Nephron progenitor cell (in vitro differentiated cells): ENCODE measurements at regions not wholly inside any gene's neighbourhood (a gene's known extent, or its start where the extent isn't known, plus 50 kb on each side); places are given as distances from the start of the nearest gene placed in this dataset.

Experiments used
- DNase-seq: peaks from one replicate; pipeline ENCODE4 v3.0.0; 2021
- H3K27ac Mint-ChIP-seq: 2 replicates; pipeline ENCODE4 v1.8.0; 2021; ENCODE audit warnings: mild to moderate bottlenecking, moderate library complexity, mixed read lengths
- H3K27me3 Mint-ChIP-seq: 2 replicates; pipeline ENCODE4 v1.8.0; 2021; ENCODE audit warnings: mild to moderate bottlenecking, low read depth, mixed read lengths; ENCODE audit not compliant: poor library complexity
- H3K36me3 Mint-ChIP-seq: 2 replicates; pipeline ENCODE4 v1.8.0; 2021; ENCODE audit warnings: low read depth, mixed read lengths
- H3K4me1 Mint-ChIP-seq: 2 replicates; pipeline ENCODE4 v1.8.0; 2021; ENCODE audit warnings: mixed read lengths
- H3K4me3 Mint-ChIP-seq: 2 replicates; pipeline ENCODE4 v1.8.0; 2021; ENCODE audit warnings: mild to moderate bottlenecking, moderate library complexity, mixed read lengths
- H3K9me3 Mint-ChIP-seq: 2 replicates; pipeline ENCODE4 v1.8.0; 2021; ENCODE audit warnings: mild to moderate bottlenecking, moderate library complexity, mixed read lengths
- TF ChIP-seq, protein P1 (sequence below): fragments of 200-600 bp; sonication (generic); IDR thresholded peaks from 2 replicates; pipeline ENCODE4 v1.5.0; 2021; ENCODE audit warnings: antibody characterized with exemption

DNA sequence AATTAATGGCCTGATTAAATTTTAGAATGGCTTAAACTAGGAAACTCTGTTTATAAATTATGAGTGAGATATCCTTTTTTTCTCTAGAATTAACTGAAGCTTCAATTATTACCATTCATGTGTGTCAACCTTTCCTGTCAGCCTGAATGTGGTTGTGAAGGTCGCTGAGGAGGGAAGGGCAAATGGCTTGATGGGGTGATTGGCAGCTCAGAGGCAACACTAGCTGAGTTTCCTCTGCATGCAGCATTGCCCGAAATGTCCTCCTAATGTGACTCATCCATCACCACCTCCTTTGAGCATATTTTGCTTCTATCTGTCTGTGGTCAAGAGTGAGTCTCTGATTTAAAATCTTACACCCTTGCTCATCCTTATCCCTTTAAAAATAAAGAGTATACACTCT is 281.9 kb downstream of the TENT4A start:
- TF ChIP-seq, protein P1, sequence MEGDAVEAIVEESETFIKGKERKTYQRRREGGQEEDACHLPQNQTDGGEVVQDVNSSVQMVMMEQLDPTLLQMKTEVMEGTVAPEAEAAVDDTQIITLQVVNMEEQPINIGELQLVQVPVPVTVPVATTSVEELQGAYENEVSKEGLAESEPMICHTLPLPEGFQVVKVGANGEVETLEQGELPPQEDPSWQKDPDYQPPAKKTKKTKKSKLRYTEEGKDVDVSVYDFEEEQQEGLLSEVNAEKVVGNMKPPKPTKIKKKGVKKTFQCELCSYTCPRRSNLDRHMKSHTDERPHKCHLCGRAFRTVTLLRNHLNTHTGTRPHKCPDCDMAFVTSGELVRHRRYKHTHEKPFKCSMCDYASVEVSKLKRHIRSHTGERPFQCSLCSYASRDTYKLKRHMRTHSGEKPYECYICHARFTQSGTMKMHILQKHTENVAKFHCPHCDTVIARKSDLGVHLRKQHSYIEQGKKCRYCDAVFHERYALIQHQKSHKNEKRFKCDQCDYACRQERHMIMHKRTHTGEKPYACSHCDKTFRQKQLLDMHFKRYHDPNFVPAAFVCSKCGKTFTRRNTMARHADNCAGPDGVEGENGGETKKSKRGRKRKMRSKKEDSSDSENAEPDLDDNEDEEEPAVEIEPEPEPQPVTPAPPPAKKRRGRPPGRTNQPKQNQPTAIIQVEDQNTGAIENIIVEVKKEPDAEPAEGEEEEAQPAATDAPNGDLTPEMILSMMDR, result no peak
- H3K9me3 Mint-ChIP-seq, result peaks cover 33% of the 10 kb centered on the region
- peaks cover 6% of the 10 kb centered on the region for H3K27me3 Mint-ChIP-seq
- peaks cover 6% of the 10 kb centered on the region for H3K4me1 Mint-ChIP-seq
- DNase-seq, result no peak
- H3K4me3 Mint-ChIP-seq, result no peak overlapping the region
- no peak overlapping the region for H3K27ac Mint-ChIP-seq
- no peaks in the 10 kb centered on the region for H3K36me3 Mint-ChIP-seq

DNA sequence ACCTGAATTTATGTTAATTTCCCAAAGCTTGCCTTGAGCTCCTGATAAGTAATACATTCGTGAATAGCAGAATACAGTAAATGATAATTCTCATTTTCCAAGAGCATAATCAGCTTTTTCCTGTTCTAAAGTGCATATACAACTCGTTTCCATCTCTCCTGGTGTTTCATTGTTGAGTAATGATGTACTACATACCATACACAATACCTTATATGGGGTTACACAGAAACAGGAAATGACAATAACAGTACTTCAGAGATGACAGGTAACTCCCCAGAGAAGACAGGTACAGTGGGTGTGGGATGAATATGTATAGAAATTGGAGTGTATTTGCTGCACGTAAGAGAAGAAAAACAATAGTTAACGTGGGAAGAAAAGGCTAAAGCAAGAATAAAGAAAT is 287.1 kb downstream of the TENT4A start:
- peaks cover 23% of the 10 kb centered on the region for H3K27me3 Mint-ChIP-seq
- no peaks in the 10 kb centered on the region for H3K36me3 Mint-ChIP-seq
- H3K4me1 Mint-ChIP-seq, result no peaks in the 10 kb centered on the region
- H3K4me3 Mint-ChIP-seq, result no peak overlapping the region
- TF ChIP-seq, protein P1, result no peak
- no peak for DNase-seq
- H3K27ac Mint-ChIP-seq, result no peak overlapping the region
- H3K9me3 Mint-ChIP-seq, result peaks cover 33% of the 10 kb centered on the region

DNA sequence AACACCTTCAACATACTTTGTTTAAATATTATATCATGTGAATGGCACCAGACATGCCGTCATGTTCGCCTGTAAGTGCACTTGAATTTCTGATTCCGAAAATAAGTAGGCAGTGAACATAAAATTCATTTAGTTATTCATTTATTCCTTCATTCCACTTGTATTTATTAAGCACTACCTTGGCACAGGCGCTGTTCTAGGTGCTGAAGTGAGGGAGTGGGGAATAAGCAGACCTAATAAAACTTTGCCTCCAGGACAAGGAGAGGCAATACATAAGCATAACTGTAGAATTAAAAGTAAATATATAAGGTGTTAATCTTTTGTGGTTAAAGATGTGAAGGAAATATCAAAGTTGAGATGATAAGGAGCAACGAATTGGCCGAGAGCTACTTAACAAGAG is 297.4 kb downstream of the TENT4A start:
- peak; percentile 71 for DNase-seq
- H3K36me3 Mint-ChIP-seq, result no peaks in the 10 kb centered on the region
- no peak overlapping the region for H3K4me3 Mint-ChIP-seq
- peaks cover 12% of the 10 kb centered on the region for H3K27me3 Mint-ChIP-seq
- TF ChIP-seq, protein P1, result no peak
- H3K27ac Mint-ChIP-seq, result no peak overlapping the region
- H3K4me1 Mint-ChIP-seq, result no peaks in the 10 kb centered on the region
- H3K9me3 Mint-ChIP-seq, result no peaks in the 10 kb centered on the region

DNA sequence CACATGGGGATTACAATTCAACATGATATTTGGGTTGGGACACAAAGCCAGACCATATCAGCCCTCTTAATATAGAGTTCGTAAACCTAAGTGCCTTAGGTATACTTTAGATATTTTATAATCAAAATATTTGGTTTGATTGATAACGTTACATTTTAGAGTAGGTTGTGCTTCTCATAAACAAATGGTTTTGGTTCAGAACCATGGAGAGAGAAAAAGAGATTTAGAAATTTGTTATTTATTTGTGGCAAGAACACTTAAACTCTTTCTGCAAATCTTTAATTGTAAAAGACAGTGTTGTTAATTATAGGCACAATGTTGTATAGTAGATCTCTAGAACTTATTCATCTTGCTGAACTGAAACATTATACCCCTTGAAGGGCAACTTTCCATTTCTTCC is 298.8 kb downstream of the TENT4A start:
- Mint-ChIP-seq H3K4me3 (no peak overlapping the region), H3K9me3 (no peaks in the 10 kb centered on the region), H3K27me3 (peaks cover 9% of the 10 kb centered on the region), H3K36me3 (no peaks in the 10 kb centered on the region), H3K27ac (no peak overlapping the region), H3K4me1 (peaks cover 5% of the 10 kb centered on the region)
- TF ChIP-seq, protein P1, result no peak
- no peak for DNase-seq

DNA sequence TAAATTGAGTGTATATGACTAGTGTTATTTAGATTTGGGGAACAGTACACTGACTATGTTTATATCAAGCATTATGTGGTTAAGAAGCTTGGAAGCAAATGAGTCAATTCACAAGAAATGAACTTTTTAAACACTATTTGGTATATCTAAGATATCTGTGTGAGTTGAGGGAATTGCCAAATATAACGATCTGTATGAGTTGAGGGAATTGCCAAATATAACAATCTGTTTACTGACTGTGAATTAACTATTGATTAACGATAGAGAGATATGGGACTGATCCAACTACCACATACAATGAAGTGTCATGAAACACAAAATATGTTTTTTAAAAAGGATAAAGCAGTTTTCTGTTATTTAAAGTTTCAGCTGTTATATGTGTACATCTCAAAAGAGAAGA is 301.4 kb downstream of the TENT4A start:
- DNase-seq, result no peak
- Mint-ChIP-seq H3K9me3 (no peaks in the 10 kb centered on the region), H3K4me1 (peaks cover 5% of the 10 kb centered on the region), H3K27me3 (peaks cover 8% of the 10 kb centered on the region), H3K4me3 (no peak overlapping the region), H3K36me3 (no peaks in the 10 kb centered on the region), H3K27ac (no peak overlapping the region)
- TF ChIP-seq, protein P1, result no peak

DNA sequence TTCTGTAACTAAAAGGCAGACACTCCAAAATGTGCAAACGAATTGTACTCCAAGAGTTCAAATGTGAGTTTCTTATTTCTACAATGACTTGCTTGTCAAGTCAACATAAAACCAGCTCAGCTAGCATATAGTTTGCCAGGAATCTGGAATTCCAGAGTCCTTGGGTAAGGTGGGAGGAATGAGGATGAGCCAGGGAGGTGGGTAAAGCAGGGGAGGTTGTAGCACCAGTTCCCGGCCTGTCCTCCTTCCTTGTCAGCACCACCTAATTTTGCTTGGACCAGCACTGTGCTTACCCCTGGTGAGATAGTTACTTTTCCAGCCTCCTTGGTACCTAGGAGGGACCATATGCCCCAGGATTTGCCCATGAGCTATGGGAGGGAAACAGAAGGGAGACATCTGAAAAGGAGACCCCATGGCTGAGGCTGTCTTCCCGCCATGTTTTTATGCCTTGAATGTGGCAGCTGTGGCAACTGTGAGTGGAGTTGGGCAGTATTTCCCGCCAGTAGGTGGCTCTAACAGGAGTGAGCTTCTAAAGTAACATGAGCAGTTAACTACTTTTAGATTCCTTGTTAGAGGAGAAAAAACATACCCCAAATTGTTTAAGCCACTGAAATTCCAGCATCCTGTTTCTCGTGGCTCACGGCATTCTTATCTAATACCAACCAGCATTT is 302.5 kb downstream of the TENT4A start:
- H3K9me3 Mint-ChIP-seq, result no peaks in the 10 kb centered on the region
- DNase-seq, result peak; percentile 15

More for the DNA sequence above, 302.5 kb downstream of the TENT4A start:
- Mint-ChIP-seq H3K4me3 (no peak overlapping the region), H3K27ac (no peak overlapping the region), H3K36me3 (no peaks in the 10 kb centered on the region), H3K27me3 (peaks cover 8% of the 10 kb centered on the region), H3K4me1 (peaks cover 5% of the 10 kb centered on the region)
- TF ChIP-seq, protein P1, result no peak
